Tibial nerve (tissue), 4 donors: ENCODE measurements at regions not wholly inside any gene's neighbourhood (a gene's known extent, or its start where the extent isn't known, plus 50 kb on each side); places are given as distances from the start of the nearest gene placed in this dataset.

Experiments used
- CTCF ChIP-seq, 5 experiments: fragments of 200-600 bp in 3 of 5; fragments of 450-650 bp in 2 of 5; sonication (generic) in 3 of 5; IDR thresholded peaks; one replicate each; pipeline ENCODE4 v1.5.1; 2016 to 2019; ENCODE audit warnings: antibody characterized with exemption in 5 of 5, mild to moderate bottlenecking in 3 of 5, moderate library complexity in 2 of 5
- EP300 ChIP-seq, 2 donors: sonication (generic); formaldehyde crosslinking; IDR thresholded peaks; one replicate each; pipeline ENCODE4 v1.6.1; 2017; ENCODE audit warnings: antibody characterized with exemption in 2 of 2, mild to moderate bottlenecking in 1 of 2
- POLR2A ChIP-seq, 2 donors: fragments of 450-650 bp; IDR thresholded peaks; one replicate each; pipeline ENCODE4 v1.6.1; 2017; ENCODE audit warnings: antibody characterized with exemption in 2 of 2, mild to moderate bottlenecking in 2 of 2, moderate library complexity in 2 of 2

- no peak for TF ChIP-seq CTCF (IDR thresholded peaks at IDR 0.05)
- no peak for TF ChIP-seq POLR2A (IDR thresholded peaks at IDR 0.05)
- no peak for TF ChIP-seq EP300 (IDR thresholded peaks at IDR 0.05)
Observed at GRCh38 chr17:83183145-83183948, 103.9 kb downstream of the METRNL start.
